ENCODE measurements at regions not wholly inside any gene's neighbourhood (a gene's known extent, or its start where the extent isn't known, plus 50 kb on each side); places are given as distances from the start of the nearest gene placed in this dataset.

- TF ChIP-seq CTCF (IDR thresholded peaks at IDR 0.05; ENCODE audit: insufficient read depth, low read depth, low read length) (no peak), EZH2 (IDR thresholded peaks at IDR 0.05; ENCODE audit: insufficient read depth, low read length) (no peak)
Measured at GRCh38 chr13:97798836-97799235, 154.6 kb upstream of the IPO5 start.
